ENCODE measurements at regions not wholly inside any gene's neighbourhood (a gene's known extent, or its start where the extent isn't known, plus 50 kb on each side); places are given as distances from the start of the nearest gene placed in this dataset.
"Not testable (repeated sequence)": the region's sequence is repeated elsewhere in the genome, so short reads cannot be mapped to it uniquely, and the experiment has no call there.

- no peak for ATAC-seq
- intact Hi-C loops (cut with DNase I): no loop called here
- no peaks in the 10 kb centered on the region for H3K36me3 ChIP-seq
- H3K4me3 ChIP-seq: no peak overlapping the region
- H3K4me1 ChIP-seq: no peaks in the 10 kb centered on the region
- no peak overlapping the region for H3K27ac ChIP-seq
- H3K9me3 ChIP-seq: no peaks in the 10 kb centered on the region
- H3K27me3 ChIP-seq: no peaks in the 10 kb centered on the region
- TF ChIP-seq CTCF (IDR thresholded peaks at IDR 0.05): no peak
- DNase-seq: no peak
Observed at GRCh38 chr12:58117201-58117600, 175.8 kb downstream of the ATP23 start.

GRCh38 chr12:58117667-58118066, 176.3 kb downstream of the ATP23 start:
- no peak for ATAC-seq
- no peak for TF ChIP-seq CTCF (IDR thresholded peaks at IDR 0.05)
- Histone ChIP-seq H3K4me3 (no peak overlapping the region), H3K36me3 (no peaks in the 10 kb centered on the region), H3K27me3 (no peaks in the 10 kb centered on the region), H3K9me3 (no peaks in the 10 kb centered on the region), H3K4me1 (no peaks in the 10 kb centered on the region), H3K27ac (no peak overlapping the region)
- no peak for DNase-seq
- intact Hi-C loops (cut with DNase I): no loop called here

GRCh38 chr12:58125761-58126160, 184.4 kb downstream of the ATP23 start:
- ATAC-seq; H3K9me3 ChIP-seq; H3K36me3 ChIP-seq; H3K27me3 ChIP-seq; intact Hi-C loops (cut with DNase I); H3K4me1 ChIP-seq; DNase-seq; H3K27ac ChIP-seq; H3K4me3 ChIP-seq: not testable (repeated sequence)

GRCh38 chr12:58131986-58132755, 190.8 kb downstream of the ATP23 start:
- no peak for ATAC-seq
- TF ChIP-seq CTCF (IDR thresholded peaks at IDR 0.05): no peak
- DNase-seq: no peak
- Histone ChIP-seq H3K27me3 (no peaks in the 10 kb centered on the region), H3K4me3 (no peak overlapping the region), H3K9me3 (no peaks in the 10 kb centered on the region), H3K27ac (no peak overlapping the region), H3K36me3 (no peaks in the 10 kb centered on the region), H3K4me1 (no peaks in the 10 kb centered on the region)
- intact Hi-C loops (cut with DNase I): no loop called here

GRCh38 chr12:58138424-58138823, 197.1 kb downstream of the ATP23 start:
- TF ChIP-seq CTCF (IDR thresholded peaks at IDR 0.05): no peak
- no peaks in the 10 kb centered on the region for H3K36me3 ChIP-seq
- DNase-seq (no peak), ATAC-seq (no peak)
- H3K4me3 ChIP-seq: no peak overlapping the region
- intact Hi-C loops (cut with DNase I): no loop called here
- H3K9me3 ChIP-seq: no peaks in the 10 kb centered on the region
- H3K27ac ChIP-seq: no peak overlapping the region
- H3K27me3 ChIP-seq: no peaks in the 10 kb centered on the region
- H3K4me1 ChIP-seq: no peaks in the 10 kb centered on the region

- intact Hi-C loops (cut with DNase I): no loop called here
- no peak for TF ChIP-seq CTCF (IDR thresholded peaks at IDR 0.05)
- DNase-seq (no peak), ATAC-seq (no peak)
- H3K4me1 ChIP-seq: no peaks in the 10 kb centered on the region
- H3K27ac ChIP-seq: no peak overlapping the region
- no peaks in the 10 kb centered on the region for H3K9me3 ChIP-seq
- H3K27me3 ChIP-seq: no peaks in the 10 kb centered on the region
- no peak overlapping the region for H3K4me3 ChIP-seq
- H3K36me3 ChIP-seq: no peaks in the 10 kb centered on the region
Observed at GRCh38 chr12:58139894-58140293, 198.5 kb downstream of the ATP23 start.
